ENCODE measurements at regions not wholly inside any gene's neighbourhood (a gene's known extent, or its start where the extent isn't known, plus 50 kb on each side); places are given as distances from the start of the nearest gene placed in this dataset.
"Not testable (repeated sequence)": the region's sequence is repeated elsewhere in the genome, so short reads cannot be mapped to it uniquely, and the experiment has no call there.

GRCh38 chr18:71031296-71032191 lies 742.7 kb downstream of the SOCS6 start:
- H3K27me3 ChIP-seq (ENCODE audit: control insufficient read depth, insufficient read depth, low read length); H3K9ac ChIP-seq (ENCODE audit: low read depth, low read length); H3K4me1 ChIP-seq (ENCODE audit: control insufficient read depth, insufficient read depth, low read length); H3K4me3 ChIP-seq (ENCODE audit: low read depth, low read length); H3K36me3 ChIP-seq (ENCODE audit: control insufficient read depth, insufficient read depth, low read length); H3K9me3 ChIP-seq (ENCODE audit: control insufficient read depth, insufficient read depth, low read length): not testable (repeated sequence)

GRCh38 chr18:71030085-71030484 lies 741.2 kb downstream of the SOCS6 start:
- not testable (repeated sequence) for H3K4me1 ChIP-seq (ENCODE audit: control insufficient read depth, insufficient read depth, low read length); H3K36me3 ChIP-seq (ENCODE audit: control insufficient read depth, insufficient read depth, low read length); H3K27me3 ChIP-seq (ENCODE audit: control insufficient read depth, insufficient read depth, low read length); H3K9ac ChIP-seq (ENCODE audit: low read depth, low read length); H3K9me3 ChIP-seq (ENCODE audit: control insufficient read depth, insufficient read depth, low read length); H3K4me3 ChIP-seq (ENCODE audit: low read depth, low read length)

DNA sequence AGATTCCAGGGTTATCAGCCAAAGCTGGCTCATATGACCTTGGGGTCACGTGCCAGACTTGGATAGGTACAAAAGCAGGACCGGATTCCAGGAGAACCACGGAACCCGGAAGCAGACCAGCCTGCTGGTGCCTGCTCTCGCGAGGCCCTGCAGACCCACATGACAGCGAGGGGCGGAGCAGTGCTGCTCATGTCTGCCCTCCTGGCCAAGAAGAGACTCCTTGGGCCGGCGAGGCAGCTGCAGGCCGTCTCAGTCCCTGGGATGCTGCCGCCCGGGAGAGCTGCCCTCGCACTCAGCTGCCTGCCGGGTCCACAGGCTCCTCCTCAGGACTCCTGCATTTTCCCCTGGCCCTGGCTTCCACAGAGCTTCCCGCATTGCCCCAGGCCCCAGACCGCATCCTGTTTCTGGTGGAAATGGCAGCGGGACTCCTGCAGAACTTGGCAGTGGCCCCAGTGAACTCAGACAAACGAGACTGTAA lies 739.5 kb downstream of the SOCS6 start:
- H3K9me3 ChIP-seq (ENCODE audit: control insufficient read depth, insufficient read depth, low read length): no peaks in the 10 kb centered on the region

DNA sequence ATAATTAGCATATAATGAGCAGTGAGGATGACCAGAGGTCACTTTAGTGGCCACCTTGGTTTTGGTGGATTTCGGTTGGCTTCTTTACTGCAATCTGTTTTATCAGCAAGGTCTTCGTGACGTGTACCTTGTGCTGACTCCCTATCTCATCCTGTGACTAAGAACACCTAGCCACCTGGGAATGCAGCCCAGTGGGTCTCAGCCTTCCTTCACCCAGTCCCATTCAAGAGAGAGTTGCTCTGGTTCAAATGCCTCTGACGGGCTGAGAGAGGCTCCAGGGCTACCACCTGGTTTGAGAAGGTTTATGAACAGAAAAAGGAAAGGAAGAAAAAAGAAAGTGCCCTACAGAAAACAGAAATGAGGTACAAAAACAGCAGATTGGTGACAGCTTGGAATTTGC lies 738.7 kb downstream of the SOCS6 start:
- no peak overlapping the region for H3K9ac ChIP-seq (ENCODE audit: low read depth, low read length)
- peaks cover 3% of the 10 kb centered on the region for H3K36me3 ChIP-seq (ENCODE audit: control insufficient read depth, insufficient read depth, low read length)
- H3K4me1 ChIP-seq (ENCODE audit: control insufficient read depth, insufficient read depth, low read length): no peaks in the 10 kb centered on the region
- H3K4me3 ChIP-seq (ENCODE audit: low read depth, low read length): no peak overlapping the region
- H3K27me3 ChIP-seq (ENCODE audit: control insufficient read depth, insufficient read depth, low read length): no peaks in the 10 kb centered on the region
- H3K9me3 ChIP-seq (ENCODE audit: control insufficient read depth, insufficient read depth, low read length): no peaks in the 10 kb centered on the region

More for the DNA sequence above, 739.5 kb downstream of the SOCS6 start:
- H3K27me3 ChIP-seq (ENCODE audit: control insufficient read depth, insufficient read depth, low read length): no peaks in the 10 kb centered on the region
- no peak overlapping the region for H3K9ac ChIP-seq (ENCODE audit: low read depth, low read length)
- peaks cover 3% of the 10 kb centered on the region for H3K36me3 ChIP-seq (ENCODE audit: control insufficient read depth, insufficient read depth, low read length)
- no peak overlapping the region for H3K4me3 ChIP-seq (ENCODE audit: low read depth, low read length)
- no peaks in the 10 kb centered on the region for H3K4me1 ChIP-seq (ENCODE audit: control insufficient read depth, insufficient read depth, low read length)

DNA sequence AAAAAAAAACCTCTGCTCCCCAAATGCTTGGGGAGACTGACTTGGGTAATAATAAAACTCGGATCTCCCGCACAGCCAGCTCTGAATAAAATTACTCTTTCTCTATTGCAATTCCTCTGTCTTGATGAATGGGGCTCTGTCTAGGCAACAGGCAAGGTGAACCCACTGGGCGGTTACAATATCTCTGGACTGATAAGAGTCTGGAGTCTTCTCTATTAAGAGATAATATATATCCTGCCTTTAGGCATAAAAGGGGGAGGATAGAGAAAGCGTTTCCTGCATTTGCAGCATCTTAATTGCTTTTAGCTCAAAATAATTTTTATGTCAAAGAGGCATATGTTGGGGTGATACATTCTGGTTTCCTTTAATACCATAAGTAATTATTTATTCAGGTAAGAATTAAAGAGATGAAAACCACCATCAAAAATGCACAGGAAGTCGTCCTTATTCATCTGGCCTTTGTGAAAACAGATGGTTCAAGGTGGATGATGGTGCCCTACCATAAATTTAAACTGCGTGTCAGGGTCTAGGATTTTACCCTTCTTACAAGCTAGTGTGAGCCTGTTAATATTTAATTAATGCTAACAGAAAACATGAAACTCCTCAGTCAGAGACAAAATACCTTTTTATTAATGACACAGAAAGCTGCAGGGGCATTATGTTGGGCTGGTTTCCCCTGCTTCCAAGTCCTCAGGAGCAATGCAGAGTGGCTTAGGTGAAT lies 736.8 kb downstream of the SOCS6 start:
- Histone ChIP-seq H3K4me3 (ENCODE audit: low read depth, low read length) (no peak overlapping the region), H3K9me3 (ENCODE audit: control insufficient read depth, insufficient read depth, low read length) (no peaks in the 10 kb centered on the region), H3K27me3 (ENCODE audit: control insufficient read depth, insufficient read depth, low read length) (no peaks in the 10 kb centered on the region), H3K36me3 (ENCODE audit: control insufficient read depth, insufficient read depth, low read length) (no peaks in the 10 kb centered on the region), H3K9ac (ENCODE audit: low read depth, low read length) (no peak overlapping the region), H3K4me1 (ENCODE audit: control insufficient read depth, insufficient read depth, low read length) (no peaks in the 10 kb centered on the region)

- H3K4me3 ChIP-seq (ENCODE audit: low read depth, low read length): no peak overlapping the region
- H3K27me3 ChIP-seq (ENCODE audit: control insufficient read depth, insufficient read depth, low read length): no peaks in the 10 kb centered on the region
- H3K9me3 ChIP-seq (ENCODE audit: control insufficient read depth, insufficient read depth, low read length): no peaks in the 10 kb centered on the region
- no peak overlapping the region for H3K9ac ChIP-seq (ENCODE audit: low read depth, low read length)
- no peaks in the 10 kb centered on the region for H3K36me3 ChIP-seq (ENCODE audit: control insufficient read depth, insufficient read depth, low read length)
- H3K4me1 ChIP-seq (ENCODE audit: control insufficient read depth, insufficient read depth, low read length): no peaks in the 10 kb centered on the region
Observed at GRCh38 chr18:71022389-71022788, 733.5 kb downstream of the SOCS6 start.

DNA sequence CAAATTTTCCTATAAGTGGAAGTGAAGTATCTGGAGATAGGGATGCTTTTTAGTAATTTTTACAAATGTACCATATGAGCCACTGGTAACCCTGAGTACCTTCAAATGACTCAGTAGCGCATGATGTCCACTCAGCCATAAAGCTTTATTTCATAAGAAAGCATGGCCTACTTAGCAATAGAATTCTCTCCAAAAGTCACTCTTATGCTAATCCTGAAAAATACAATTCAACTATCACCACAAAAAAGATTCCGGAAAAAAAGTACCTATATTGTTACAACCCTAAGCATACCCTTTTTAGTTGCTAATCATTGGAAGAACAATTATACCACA lies 732.2 kb downstream of the SOCS6 start:
- no peak overlapping the region for H3K9ac ChIP-seq (ENCODE audit: low read depth, low read length)
- no peaks in the 10 kb centered on the region for H3K27me3 ChIP-seq (ENCODE audit: control insufficient read depth, insufficient read depth, low read length)
- no peaks in the 10 kb centered on the region for H3K4me1 ChIP-seq (ENCODE audit: control insufficient read depth, insufficient read depth, low read length)
- H3K9me3 ChIP-seq (ENCODE audit: control insufficient read depth, insufficient read depth, low read length): no peaks in the 10 kb centered on the region
- H3K4me3 ChIP-seq (ENCODE audit: low read depth, low read length): no peak overlapping the region
- H3K36me3 ChIP-seq (ENCODE audit: control insufficient read depth, insufficient read depth, low read length): no peaks in the 10 kb centered on the region

GRCh38 chr18:71020342-71021029 lies 731.6 kb downstream of the SOCS6 start:
- Histone ChIP-seq H3K9ac (ENCODE audit: low read depth, low read length) (no peak overlapping the region), H3K4me3 (ENCODE audit: low read depth, low read length) (no peak overlapping the region), H3K27me3 (ENCODE audit: control insufficient read depth, insufficient read depth, low read length) (no peaks in the 10 kb centered on the region), H3K9me3 (ENCODE audit: control insufficient read depth, insufficient read depth, low read length) (no peaks in the 10 kb centered on the region), H3K4me1 (ENCODE audit: control insufficient read depth, insufficient read depth, low read length) (no peaks in the 10 kb centered on the region), H3K36me3 (ENCODE audit: control insufficient read depth, insufficient read depth, low read length) (no peaks in the 10 kb centered on the region)

DNA sequence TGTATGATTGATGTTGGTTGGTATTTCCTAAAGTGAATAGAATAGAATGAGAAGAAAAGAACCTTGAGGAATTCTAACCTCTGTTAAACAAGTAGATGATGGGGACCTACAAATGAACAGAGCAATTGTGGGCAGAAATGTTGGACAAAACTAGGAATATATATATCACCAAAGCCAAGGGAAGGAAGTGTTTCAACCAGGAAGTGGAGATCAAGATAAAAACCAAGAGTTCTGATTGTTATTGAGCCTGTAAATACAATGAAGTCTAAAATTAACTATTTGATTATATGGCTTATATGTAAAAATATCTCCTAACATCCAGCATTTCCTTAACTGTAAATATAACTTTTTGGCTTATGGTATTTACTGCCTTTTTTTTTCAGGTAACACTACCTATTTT lies 730.0 kb downstream of the SOCS6 start:
- Histone ChIP-seq H3K9ac (ENCODE audit: low read depth, low read length) (no peak overlapping the region), H3K36me3 (ENCODE audit: control insufficient read depth, insufficient read depth, low read length) (no peaks in the 10 kb centered on the region), H3K27me3 (ENCODE audit: control insufficient read depth, insufficient read depth, low read length) (no peaks in the 10 kb centered on the region), H3K9me3 (ENCODE audit: control insufficient read depth, insufficient read depth, low read length) (no peaks in the 10 kb centered on the region), H3K4me3 (ENCODE audit: low read depth, low read length) (no peak overlapping the region), H3K4me1 (ENCODE audit: control insufficient read depth, insufficient read depth, low read length) (no peaks in the 10 kb centered on the region)

GRCh38 chr18:71012789-71013188 lies 723.9 kb downstream of the SOCS6 start:
- Histone ChIP-seq H3K9ac (ENCODE audit: low read depth, low read length) (no peak overlapping the region), H3K27me3 (ENCODE audit: control insufficient read depth, insufficient read depth, low read length) (no peaks in the 10 kb centered on the region), H3K4me3 (ENCODE audit: low read depth, low read length) (no peak overlapping the region), H3K4me1 (ENCODE audit: control insufficient read depth, insufficient read depth, low read length) (no peaks in the 10 kb centered on the region), H3K9me3 (ENCODE audit: control insufficient read depth, insufficient read depth, low read length) (no peaks in the 10 kb centered on the region), H3K36me3 (ENCODE audit: control insufficient read depth, insufficient read depth, low read length) (no peaks in the 10 kb centered on the region)

GRCh38 chr18:71011389-71011788 lies 722.5 kb downstream of the SOCS6 start:
- no peaks in the 10 kb centered on the region for H3K4me1 ChIP-seq (ENCODE audit: control insufficient read depth, insufficient read depth, low read length)
- no peaks in the 10 kb centered on the region for H3K36me3 ChIP-seq (ENCODE audit: control insufficient read depth, insufficient read depth, low read length)
- H3K4me3 ChIP-seq (ENCODE audit: low read depth, low read length): no peak overlapping the region
- no peaks in the 10 kb centered on the region for H3K9me3 ChIP-seq (ENCODE audit: control insufficient read depth, insufficient read depth, low read length)
- no peak overlapping the region for H3K9ac ChIP-seq (ENCODE audit: low read depth, low read length)
- no peaks in the 10 kb centered on the region for H3K27me3 ChIP-seq (ENCODE audit: control insufficient read depth, insufficient read depth, low read length)
